CD8-positive, alpha-beta memory T cell (primary cell): ENCODE measurements at regions not wholly inside any gene's neighbourhood (a gene's known extent, or its start where the extent isn't known, plus 50 kb on each side); places are given as distances from the start of the nearest gene placed in this dataset.
"Not testable (repeated sequence)": the region's sequence is repeated elsewhere in the genome, so short reads cannot be mapped to it uniquely, and the experiment has no call there.

ENCODE experiments used
- CTCF ChIA-PET: fragments of 350-600 bp; sonication (Branson Sonifier 250); formaldehyde crosslinking; loops from one replicate; lab custom pipeline; 2021; ENCODE audit warnings: antibody characterized with exemption; lab: Charles Lee
- POLR2A ChIA-PET: fragments of 350-600 bp; sonication (Branson Sonifier 250); formaldehyde crosslinking; loops from one replicate; lab custom pipeline; 2021; ENCODE audit warnings: antibody characterized with exemption; lab: Charles Lee
- DNase-seq, 5 donors: peaks; one replicate each; pipeline versions ENCODE4 v3.0.0 to v3.0.0-alpha.2; 2020 to 2022; ENCODE audit warnings: mixed read lengths in 1 of 5
- H3K27ac ChIP-seq: one replicate; pipeline ENCODE4 v1.7.0; 2013; ENCODE audit warnings: low read depth, mild to moderate bottlenecking, low read length, moderate library complexity
- H3K27me3 ChIP-seq: 2 replicates; pipeline ENCODE4 v1.7.0; 2013; ENCODE audit warnings: low read length, mild to moderate bottlenecking; ENCODE audit not compliant: insufficient read depth, poor library complexity, severe bottlenecking
- H3K36me3 ChIP-seq: 2 replicates; pipeline ENCODE4 v1.7.0; 2013; ENCODE audit warnings: mild to moderate bottlenecking, low read length, moderate library complexity; ENCODE audit not compliant: insufficient read depth
- H3K4me1 ChIP-seq: 2 replicates; pipeline ENCODE4 v1.7.0; 2013; ENCODE audit warnings: mild to moderate bottlenecking, low read length, moderate library complexity; ENCODE audit not compliant: insufficient read depth
- H3K4me3 ChIP-seq: 2 replicates; pipeline ENCODE4 v1.7.0; 2013; ENCODE audit warnings: mild to moderate bottlenecking, low read length
- H3K9me3 ChIP-seq: 2 replicates; pipeline ENCODE4 v1.7.0; 2013; ENCODE audit warnings: mild to moderate bottlenecking, low read length
- H3K27ac Mint-ChIP-seq, 8 donors: one replicate each; pipeline ENCODE4 v1.8.0; 2020 to 2021; ENCODE audit warnings: mixed read lengths in 8 of 8, mild to moderate bottlenecking in 6 of 8, inconsistent platforms in 3 of 8, moderate library complexity in 3 of 8
- H3K27me3 Mint-ChIP-seq, 2 donors: one replicate each; pipeline ENCODE4 v1.8.0; 2020 to 2021; ENCODE audit warnings: mixed read lengths in 2 of 2, mild to moderate bottlenecking in 1 of 2, moderate library complexity in 1 of 2
- H3K36me3 Mint-ChIP-seq, 3 donors: one replicate each; pipeline ENCODE4 v1.8.0; 2020 to 2021; ENCODE audit warnings: mixed read lengths in 3 of 3, inconsistent platforms in 1 of 3, mild to moderate bottlenecking in 1 of 3
- H3K4me1 Mint-ChIP-seq, 3 donors: one replicate each; pipeline ENCODE4 v1.8.0; 2020 to 2021; ENCODE audit warnings: mixed read lengths in 3 of 3, inconsistent platforms in 1 of 3, mild to moderate bottlenecking in 1 of 3
- H3K4me3 Mint-ChIP-seq, 7 donors: one replicate each; pipeline ENCODE4 v1.8.0; 2020 to 2021; ENCODE audit warnings: mixed read lengths in 7 of 7, mild to moderate bottlenecking in 6 of 7, moderate library complexity in 4 of 7, inconsistent platforms in 2 of 7
- H3K9me3 Mint-ChIP-seq, 5 donors: one replicate each; pipeline ENCODE4 v1.8.0; 2020 to 2022; ENCODE audit warnings: mixed read lengths in 5 of 5, mild to moderate bottlenecking in 3 of 5, moderate library complexity in 2 of 5, inconsistent platforms in 1 of 5

DNA sequence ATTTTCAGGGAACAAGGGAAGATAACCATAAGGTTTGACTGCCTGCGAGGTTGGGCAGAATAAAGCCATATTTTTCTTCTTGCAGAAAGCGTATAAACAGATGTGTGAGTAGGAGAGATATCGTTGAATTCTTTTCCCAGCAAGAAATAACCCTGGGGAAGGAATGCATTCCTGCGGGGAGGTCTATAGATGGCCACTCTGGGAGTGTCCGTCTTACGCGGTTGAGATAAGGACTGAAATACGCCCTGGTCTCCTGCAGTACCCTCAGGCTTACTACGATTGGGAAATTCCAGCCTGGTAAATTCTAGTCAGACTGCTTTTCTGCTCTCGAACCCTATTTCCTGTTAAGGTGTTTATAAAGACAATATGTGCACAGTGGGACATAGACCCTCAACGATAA is 225.0 kb downstream of the LRIG3 start:
- Mint-ChIP-seq H3K4me3 (no peak overlapping the region), H3K27me3 (no peaks in the 10 kb centered on the region), H3K36me3 (no peaks in the 10 kb centered on the region), H3K9me3 (peaks cover 10 to 31% (median 21%) of the 10 kb centered on the region in 5 donors), H3K4me1 (no peaks in the 10 kb centered on the region), H3K27ac (no peak overlapping the region)
- no peaks in the 10 kb centered on the region for H3K36me3 ChIP-seq
- H3K4me1 ChIP-seq = no peaks in the 10 kb centered on the region
- DNase-seq = no peak
- no peaks in the 10 kb centered on the region for H3K27me3 ChIP-seq
- H3K27ac ChIP-seq = no peak overlapping the region
- POLR2A ChIA-PET = no interaction called here
- CTCF ChIA-PET = no interaction called here
- no peaks in the 10 kb centered on the region for H3K9me3 ChIP-seq
- no peak overlapping the region for H3K4me3 ChIP-seq

DNA sequence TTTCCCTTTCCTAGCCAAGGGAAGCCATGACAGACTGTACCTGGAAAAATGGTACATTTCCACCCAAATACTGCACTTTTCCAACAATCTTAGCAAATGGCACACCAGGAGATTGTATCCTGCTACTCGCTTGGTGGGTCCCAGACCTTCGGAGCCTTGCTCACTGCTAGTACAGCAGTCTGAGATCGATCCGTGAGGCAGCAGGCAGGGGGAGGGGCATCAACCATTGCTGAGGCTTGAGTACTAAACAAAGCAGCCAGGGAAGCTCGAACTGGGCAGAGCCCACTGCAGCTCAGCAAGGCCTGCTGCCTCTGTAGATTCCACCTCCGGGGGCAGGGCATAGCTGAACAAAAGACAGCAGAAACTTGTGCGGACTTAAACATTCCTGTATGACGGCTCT is 218.8 kb downstream of the LRIG3 start:
- H3K9me3 Mint-ChIP-seq = peaks cover 2 to 22% (median 8%) of the 10 kb centered on the region in 5 donors
- H3K4me1 Mint-ChIP-seq = no peaks in the 10 kb centered on the region
- Histone ChIP-seq H3K4me1 (no peaks in the 10 kb centered on the region), H3K27ac (no peak overlapping the region), H3K27me3 (no peaks in the 10 kb centered on the region), H3K36me3 (no peaks in the 10 kb centered on the region), H3K9me3 (no peaks in the 10 kb centered on the region), H3K4me3 (no peak overlapping the region)
- H3K36me3 Mint-ChIP-seq = no peaks in the 10 kb centered on the region
- ChIA-PET CTCF (interaction anchor here (0.6 kb wide), 1 partner anchor 139 kb away, joined by 3 read pairs; no protein-coding TSS in a partner anchor), POLR2A (no interaction called here)
- H3K27me3 Mint-ChIP-seq = peaks cover 0 to 2% of the 10 kb centered on the region in 2 donors
- H3K4me3 Mint-ChIP-seq = no peak overlapping the region
- H3K27ac Mint-ChIP-seq = no peak overlapping the region
- DNase-seq = no peak

DNA sequence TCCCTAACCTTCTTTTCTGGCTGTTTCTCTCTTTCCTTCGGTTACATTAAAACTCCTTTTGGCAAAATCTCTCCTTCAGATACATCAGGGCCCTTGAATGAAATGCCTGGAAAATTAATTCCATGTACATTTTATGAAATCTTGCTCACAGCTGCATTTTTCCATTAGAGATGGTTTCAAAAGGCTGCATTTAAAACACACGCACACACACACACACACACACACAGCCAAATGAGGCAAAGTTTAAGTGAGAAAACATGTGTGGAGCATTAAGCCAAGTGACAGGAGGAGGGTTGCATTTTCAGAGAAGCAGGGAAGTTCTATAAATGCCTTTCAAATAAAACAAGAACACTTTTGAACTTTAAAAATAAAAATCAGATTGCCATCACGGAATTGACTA is 216.4 kb downstream of the LRIG3 start:
- no peak for DNase-seq
- Mint-ChIP-seq H3K4me1 (no peaks in the 10 kb centered on the region), H3K9me3 (peaks cover 5 to 24% (median 12%) of the 10 kb centered on the region in 5 donors), H3K27me3 (peaks cover 0 to 2% of the 10 kb centered on the region in 2 donors), H3K27ac (no peak overlapping the region), H3K4me3 (no peak overlapping the region), H3K36me3 (no peaks in the 10 kb centered on the region)
- Histone ChIP-seq H3K27ac (no peak overlapping the region), H3K9me3 (no peaks in the 10 kb centered on the region), H3K36me3 (no peaks in the 10 kb centered on the region), H3K4me3 (no peak overlapping the region), H3K27me3 (no peaks in the 10 kb centered on the region), H3K4me1 (no peaks in the 10 kb centered on the region)
- CTCF ChIA-PET = no interaction called here
- POLR2A ChIA-PET = no interaction called here

DNA sequence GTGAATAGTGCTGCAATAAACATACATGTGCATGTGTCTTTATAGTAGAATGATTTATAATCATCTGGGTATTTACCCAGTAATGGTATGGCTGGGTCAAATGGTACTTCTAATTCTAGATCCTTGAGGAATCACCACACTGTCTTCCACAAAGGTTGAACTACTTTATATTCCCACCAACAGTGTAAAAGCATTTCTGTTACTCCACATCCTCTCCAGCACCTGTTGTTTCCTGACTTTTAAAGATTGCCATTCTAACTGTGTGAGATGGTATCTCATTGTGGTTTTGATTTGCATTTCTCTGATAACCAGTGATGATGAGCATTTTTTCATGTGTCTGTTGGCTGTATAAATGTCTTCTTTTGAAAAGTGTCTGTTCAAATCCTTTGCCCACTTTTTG is 215.5 kb downstream of the LRIG3 start:
- H3K36me3 Mint-ChIP-seq, H3K4me1 Mint-ChIP-seq, H3K4me3 ChIP-seq, H3K27ac Mint-ChIP-seq, DNase-seq, H3K27ac ChIP-seq, H3K36me3 ChIP-seq, POLR2A ChIA-PET, H3K9me3 ChIP-seq, H3K4me1 ChIP-seq, CTCF ChIA-PET, H3K27me3 ChIP-seq, H3K4me3 Mint-ChIP-seq, H3K27me3 Mint-ChIP-seq: not testable (repeated sequence)
- H3K9me3 Mint-ChIP-seq = peaks cover 5 to 25% (median 14%) of the 10 kb centered on the region in 5 donors

DNA sequence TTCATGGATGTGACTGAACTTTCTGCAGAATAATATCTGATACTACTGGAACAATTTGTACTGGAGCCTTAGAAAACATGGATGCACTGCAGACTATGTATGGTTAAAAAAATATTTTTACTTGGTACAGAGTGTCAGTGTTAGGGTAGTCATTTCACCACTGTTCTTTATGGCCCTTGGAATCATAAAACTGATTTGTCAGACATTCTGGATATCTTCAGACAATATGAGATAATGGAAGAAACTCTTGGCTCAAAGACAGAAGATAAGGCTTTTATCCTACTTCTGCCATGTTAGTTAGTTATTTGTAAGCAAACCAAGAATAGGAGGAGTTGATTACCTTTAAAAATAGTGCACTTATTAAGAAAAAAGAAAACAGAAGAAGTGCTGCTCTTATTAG is 209.4 kb downstream of the LRIG3 start:
- H3K27ac ChIP-seq = no peak overlapping the region
- H3K9me3 ChIP-seq = no peaks in the 10 kb centered on the region
- no peaks in the 10 kb centered on the region for H3K36me3 ChIP-seq
- CTCF ChIA-PET = no interaction called here
- H3K4me3 ChIP-seq = no peak overlapping the region
- no peak overlapping the region for H3K4me3 Mint-ChIP-seq
- DNase-seq = no peak
- H3K27ac Mint-ChIP-seq = no peak overlapping the region
- H3K27me3 Mint-ChIP-seq = no peaks in the 10 kb centered on the region
- POLR2A ChIA-PET = no interaction called here
- H3K4me1 Mint-ChIP-seq = no peaks in the 10 kb centered on the region
- H3K4me1 ChIP-seq = no peaks in the 10 kb centered on the region
- peaks cover 5 to 29% (median 16%) of the 10 kb centered on the region in 5 donors for H3K9me3 Mint-ChIP-seq
- no peaks in the 10 kb centered on the region for H3K27me3 ChIP-seq
- no peaks in the 10 kb centered on the region for H3K36me3 Mint-ChIP-seq

DNA sequence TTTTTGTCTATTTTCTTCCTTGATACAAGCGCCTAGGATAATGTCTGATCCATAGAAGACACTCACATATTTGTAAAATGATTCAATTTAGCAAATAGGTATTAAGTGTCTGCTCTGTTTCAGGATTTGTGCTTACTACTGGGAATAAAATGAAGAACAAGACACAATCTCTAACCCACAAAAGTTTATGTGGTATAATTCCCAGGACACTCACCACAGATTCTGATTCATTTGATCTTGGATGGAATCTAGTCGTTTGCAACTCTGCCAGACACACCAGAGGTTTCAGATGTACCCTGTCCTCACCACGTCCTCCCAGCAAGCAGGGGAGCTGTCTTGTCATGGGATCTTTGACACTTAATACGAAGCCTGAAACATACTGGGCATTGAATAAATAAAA is 208.3 kb downstream of the LRIG3 start:
- Histone ChIP-seq H3K36me3 (no peaks in the 10 kb centered on the region), H3K9me3 (no peaks in the 10 kb centered on the region), H3K27me3 (no peaks in the 10 kb centered on the region), H3K27ac (no peak overlapping the region), H3K4me1 (no peaks in the 10 kb centered on the region), H3K4me3 (no peak overlapping the region)
- peaks cover 5 to 29% (median 12%) of the 10 kb centered on the region in 5 donors for H3K9me3 Mint-ChIP-seq
- no peak for DNase-seq
- H3K36me3 Mint-ChIP-seq = no peaks in the 10 kb centered on the region
- H3K27me3 Mint-ChIP-seq = no peaks in the 10 kb centered on the region
- CTCF ChIA-PET = no interaction called here
- H3K27ac Mint-ChIP-seq = no peak overlapping the region
- no peak overlapping the region for H3K4me3 Mint-ChIP-seq
- no peaks in the 10 kb centered on the region for H3K4me1 Mint-ChIP-seq
- POLR2A ChIA-PET = no interaction called here

DNA sequence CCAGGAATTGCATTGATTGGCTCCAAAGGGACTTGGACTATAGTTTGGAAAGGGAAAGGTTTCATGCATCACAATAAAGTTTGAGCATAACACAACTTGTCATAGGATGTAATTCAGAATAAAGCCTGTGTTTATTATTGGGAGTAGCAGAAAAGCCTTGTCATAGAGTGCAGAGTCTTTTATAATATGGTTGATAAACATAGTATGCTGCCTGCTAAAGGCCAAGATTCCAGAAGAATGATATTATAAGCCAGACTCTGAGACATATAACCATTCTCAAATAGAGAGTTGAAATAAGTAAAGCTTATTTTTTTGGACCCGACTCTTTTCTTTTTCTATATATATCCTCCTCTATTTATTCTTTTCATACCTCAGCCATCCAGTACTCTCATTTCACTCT is 207.3 kb downstream of the LRIG3 start:
- H3K36me3 ChIP-seq = no peaks in the 10 kb centered on the region
- no peaks in the 10 kb centered on the region for H3K4me1 ChIP-seq
- Mint-ChIP-seq H3K4me3 (no peak overlapping the region), H3K36me3 (no peaks in the 10 kb centered on the region), H3K4me1 (no peaks in the 10 kb centered on the region), H3K27me3 (no peaks in the 10 kb centered on the region), H3K9me3 (peaks cover 3 to 26% (median 6%) of the 10 kb centered on the region in 5 donors), H3K27ac (no peak overlapping the region)
- ChIA-PET POLR2A (no interaction called here), CTCF (no interaction called here)
- no peak overlapping the region for H3K27ac ChIP-seq
- DNase-seq = no peak
- no peak overlapping the region for H3K4me3 ChIP-seq
- no peaks in the 10 kb centered on the region for H3K27me3 ChIP-seq
- H3K9me3 ChIP-seq = no peaks in the 10 kb centered on the region

DNA sequence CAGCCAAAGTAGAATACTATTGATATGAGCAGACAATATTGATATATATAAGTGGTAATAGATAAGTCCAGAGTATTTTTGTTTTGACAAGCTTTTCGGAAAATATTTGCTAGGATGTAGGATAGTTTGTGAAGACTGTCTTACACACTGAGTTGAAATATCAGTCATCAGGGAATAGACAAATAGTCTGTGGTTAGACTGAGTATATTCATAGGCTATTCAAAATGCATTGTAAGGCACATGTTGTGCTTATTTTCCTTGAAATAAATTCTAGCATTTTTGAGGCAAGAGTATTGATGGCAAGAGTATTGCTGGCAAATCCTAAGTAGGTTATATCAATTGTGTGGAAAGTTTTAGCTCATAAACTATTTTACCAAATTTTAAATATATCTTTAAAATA is 201.1 kb downstream of the LRIG3 start:
- CTCF ChIA-PET = no interaction called here
- Histone ChIP-seq H3K36me3 (no peaks in the 10 kb centered on the region), H3K27me3 (no peaks in the 10 kb centered on the region), H3K27ac (no peak overlapping the region), H3K4me1 (no peaks in the 10 kb centered on the region), H3K4me3 (no peak overlapping the region), H3K9me3 (no peaks in the 10 kb centered on the region)
- POLR2A ChIA-PET = no interaction called here
- Mint-ChIP-seq H3K36me3 (no peaks in the 10 kb centered on the region), H3K4me3 (no peak overlapping the region), H3K27me3 (no peaks in the 10 kb centered on the region), H3K4me1 (no peaks in the 10 kb centered on the region), H3K9me3 (peaks cover 0 to 27% (median 2%) of the 10 kb centered on the region in 5 donors), H3K27ac (no peak overlapping the region)
- no peak for DNase-seq

DNA sequence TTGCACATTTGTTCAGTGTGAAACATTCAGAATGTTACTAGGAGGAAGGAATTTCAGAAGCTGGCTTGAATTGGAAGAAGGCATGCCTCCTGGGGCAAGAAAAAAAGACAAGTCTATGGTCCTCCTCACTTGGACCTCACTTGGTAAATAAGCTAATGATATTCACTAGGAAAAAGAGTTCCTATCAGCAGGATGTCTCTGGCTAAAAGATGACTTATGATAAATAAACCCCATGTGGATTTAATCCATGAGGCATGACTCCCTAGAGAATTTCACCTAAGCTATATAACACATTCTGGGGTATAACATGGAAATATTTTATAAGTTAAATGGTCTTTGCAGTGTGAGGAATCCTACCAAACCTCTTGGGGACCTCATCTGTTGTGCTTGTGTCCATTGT is 199.9 kb downstream of the LRIG3 start:
- H3K27ac Mint-ChIP-seq = no peak overlapping the region
- ChIA-PET POLR2A (no interaction called here), CTCF (no interaction called here)
- H3K9me3 Mint-ChIP-seq = peaks cover 0 to 25% (median 3%) of the 10 kb centered on the region in 5 donors
- Histone ChIP-seq H3K27ac (no peak overlapping the region), H3K36me3 (no peaks in the 10 kb centered on the region), H3K4me1 (no peaks in the 10 kb centered on the region), H3K9me3 (no peaks in the 10 kb centered on the region), H3K4me3 (no peak overlapping the region), H3K27me3 (no peaks in the 10 kb centered on the region)
- H3K36me3 Mint-ChIP-seq = no peaks in the 10 kb centered on the region
- no peaks in the 10 kb centered on the region for H3K4me1 Mint-ChIP-seq
- DNase-seq = no peak
- H3K4me3 Mint-ChIP-seq = no peak overlapping the region
- no peaks in the 10 kb centered on the region for H3K27me3 Mint-ChIP-seq
